ENCODE measurements at regions not wholly inside any gene's neighbourhood (a gene's known extent, or its start where the extent isn't known, plus 50 kb on each side); places are given as distances from the start of the nearest gene placed in this dataset.

- DNase-seq (ENCODE audit: low read depth, low spot score), result no peak
These were observed 1537.8 kb upstream of the PABPC4L start for GRCh38 chr4:135739354-135739753.

- no peak for DNase-seq (ENCODE audit: low read depth, low spot score)
These were observed 1533.9 kb upstream of the PABPC4L start for GRCh38 chr4:135735512-135735911.

- no peak for DNase-seq (ENCODE audit: low read depth, low spot score)
These were observed 1530.9 kb upstream of the PABPC4L start for GRCh38 chr4:135732448-135732847.

GRCh38 chr4:135731682-135732081 lies 1530.1 kb upstream of the PABPC4L start:
- DNase-seq (ENCODE audit: low read depth, low spot score), result no peak

- no peak for DNase-seq (ENCODE audit: low read depth, low spot score)
These were observed 1522.8 kb upstream of the PABPC4L start for GRCh38 chr4:135724421-135724820.

GRCh38 chr4:135718019-135718418 lies 1516.4 kb upstream of the PABPC4L start:
- DNase-seq (ENCODE audit: low read depth, low spot score), result no peak

GRCh38 chr4:135705343-135705742 lies 1503.8 kb upstream of the PABPC4L start:
- no peak for DNase-seq (ENCODE audit: low read depth, low spot score)

- no peak for DNase-seq (ENCODE audit: low read depth, low spot score)
These were observed 1492.5 kb upstream of the PABPC4L start for GRCh38 chr4:135694066-135694465.

- DNase-seq (ENCODE audit: low read depth, low spot score), result no peak
These were observed 1482.4 kb upstream of the PABPC4L start for GRCh38 chr4:135684001-135684400.

- DNase-seq (ENCODE audit: low read depth, low spot score), result no peak
These were observed 1470.6 kb upstream of the PABPC4L start for GRCh38 chr4:135672202-135672601.

- DNase-seq (ENCODE audit: low read depth, low spot score), result no peak
These were observed 1469.0 kb upstream of the PABPC4L start for GRCh38 chr4:135670548-135670947.
